ENCODE measurements at regions not wholly inside any gene's neighbourhood (a gene's known extent, or its start where the extent isn't known, plus 50 kb on each side); places are given as distances from the start of the nearest gene placed in this dataset.
A peak's percentile ranks its signal among the peaks of the same experiment; 100 is the strongest.

GRCh38 chr12:124704619-124705018 lies 137.2 kb upstream of the NCOR2 start:
- DNase-seq (ENCODE audit: low read depth), result no peak
- no peak overlapping the region for H3K4me3 ChIP-seq (ENCODE audit: low read depth, low read length)
- TF ChIP-seq CTCF (IDR thresholded peaks at IDR 0.05; ENCODE audit: low read depth, low read length), result no peak
- TF ChIP-seq MAX (IDR thresholded peaks at IDR 0.05; ENCODE audit: low read depth, low read length), result no peak
- TF ChIP-seq POLR2A (IDR thresholded peaks at IDR 0.05; ENCODE audit: extremely low read depth, insufficient read length), result no peak
- no peak for TF ChIP-seq MYC (IDR thresholded peaks at IDR 0.05; ENCODE audit: low read depth, low read length)

- no peak overlapping the region for H3K4me3 ChIP-seq (ENCODE audit: low read depth, low read length)
- TF ChIP-seq POLR2A (IDR thresholded peaks at IDR 0.05; ENCODE audit: extremely low read depth, insufficient read length) (no peak), MYC (IDR thresholded peaks at IDR 0.05; ENCODE audit: low read depth, low read length) (no peak), CTCF (IDR thresholded peaks at IDR 0.05; ENCODE audit: low read depth, low read length) (no peak), MAX (IDR thresholded peaks at IDR 0.05; ENCODE audit: low read depth, low read length) (0 out of 2 replicates have a peak, but pooled peaks have one; percentile 14)
- DNase-seq (ENCODE audit: low read depth), result peak; percentile 75
Observed at GRCh38 chr12:124703856-124704255, 136.4 kb upstream of the NCOR2 start.

GRCh38 chr12:124702736-124703135 lies 135.3 kb upstream of the NCOR2 start:
- no peak for DNase-seq (ENCODE audit: low read depth)
- TF ChIP-seq MYC (IDR thresholded peaks at IDR 0.05; ENCODE audit: low read depth, low read length), result no peak
- no peak for TF ChIP-seq POLR2A (IDR thresholded peaks at IDR 0.05; ENCODE audit: extremely low read depth, insufficient read length)
- TF ChIP-seq CTCF (IDR thresholded peaks at IDR 0.05; ENCODE audit: low read depth, low read length), result no peak
- no peak for TF ChIP-seq MAX (IDR thresholded peaks at IDR 0.05; ENCODE audit: low read depth, low read length)

GRCh38 chr12:124700810-124701592 lies 133.6 kb upstream of the NCOR2 start:
- DNase-seq (ENCODE audit: low read depth), result no peak
- no peak overlapping the region for H3K4me3 ChIP-seq (ENCODE audit: low read depth, low read length)
- no peak for TF ChIP-seq POLR2A (IDR thresholded peaks at IDR 0.05; ENCODE audit: extremely low read depth, insufficient read length)
- no peak for TF ChIP-seq MYC (IDR thresholded peaks at IDR 0.05; ENCODE audit: low read depth, low read length)
- no peak for TF ChIP-seq MAX (IDR thresholded peaks at IDR 0.05; ENCODE audit: low read depth, low read length)
- no peak for TF ChIP-seq CTCF (IDR thresholded peaks at IDR 0.05; ENCODE audit: low read depth, low read length)

More at GRCh38 chr12:124702736-124703135, 135.3 kb upstream of the NCOR2 start:
- no peak overlapping the region for H3K4me3 ChIP-seq (ENCODE audit: low read depth, low read length)

- TF ChIP-seq POLR2A (IDR thresholded peaks at IDR 0.05; ENCODE audit: extremely low read depth, insufficient read length), result no peak
- no peak overlapping the region for H3K4me3 ChIP-seq (ENCODE audit: low read depth, low read length)
- DNase-seq (ENCODE audit: low read depth), result no peak
Observed at GRCh38 chr12:124699909-124700308, 132.5 kb upstream of the NCOR2 start.

- DNase-seq (ENCODE audit: low read depth), result no peak
- TF ChIP-seq CTCF (IDR thresholded peaks at IDR 0.05; ENCODE audit: low read depth, low read length) (no peak), MYC (IDR thresholded peaks at IDR 0.05; ENCODE audit: low read depth, low read length) (no peak), MAX (IDR thresholded peaks at IDR 0.05; ENCODE audit: low read depth, low read length) (no peak), POLR2A (IDR thresholded peaks at IDR 0.05; ENCODE audit: extremely low read depth, insufficient read length) (no peak)
- no peak overlapping the region for H3K4me3 ChIP-seq (ENCODE audit: low read depth, low read length)
Observed at GRCh38 chr12:124698998-124699305, 131.5 kb upstream of the NCOR2 start.

Data from NB4 (cell line).